ENCODE measurements at regions not wholly inside any gene's neighbourhood (a gene's known extent, or its start where the extent isn't known, plus 50 kb on each side); places are given as distances from the start of the nearest gene placed in this dataset.

DNA sequence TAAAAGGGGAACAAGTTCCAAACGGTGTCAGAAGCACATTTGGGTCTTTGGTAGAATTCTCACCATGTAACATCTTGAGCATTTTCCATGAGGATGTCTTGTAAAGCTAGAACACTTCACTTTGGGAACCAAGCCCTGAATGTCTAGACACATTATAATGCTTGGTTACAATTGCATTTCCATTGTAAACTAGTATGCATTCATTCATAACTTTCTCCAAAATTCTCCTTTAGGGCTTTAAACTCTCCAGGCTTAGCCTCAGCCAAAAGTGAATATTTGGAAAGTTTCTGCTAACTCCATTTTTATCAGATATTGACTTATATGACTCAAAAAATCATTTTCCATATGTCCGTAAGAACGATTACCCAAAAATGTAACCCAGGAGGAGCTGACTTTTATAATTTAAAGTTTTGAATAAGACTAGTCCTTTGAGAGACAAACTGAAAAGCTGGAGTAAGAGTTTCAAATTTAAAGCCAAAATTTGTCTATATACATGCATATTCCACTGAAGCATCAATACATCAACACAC, 1170.4 kb downstream of the EFNB2 start:
- intact Hi-C loops (cut with micrococcal nuclease) (no loop called here), dilution Hi-C loops (cut with HindIII; ENCODE audit: low sequenced_read_pairs, unreplicated experiment) (no loop called here), in situ Hi-C loops (cut with MboI; ENCODE audit: low sequenced_read_pairs) (no loop called here)
- Histone ChIP-seq H3K4ac (ENCODE audit: low read depth, low read length) (no peak overlapping the region), H3K9ac (ENCODE audit: low read depth, low read length) (no peak overlapping the region), H4K91ac (ENCODE audit: insufficient read depth, low read depth, low read length) (no peak overlapping the region), H3K27me3 (ENCODE audit: control insufficient read depth, insufficient read depth, low read length) (no peaks in the 10 kb centered on the region), H2AK5ac (ENCODE audit: low read depth, low read length) (no peak overlapping the region), H2BK15ac (ENCODE audit: low read depth, low read length) (no peak overlapping the region), H3K4me2 (ENCODE audit: low read depth, low read length) (no peak overlapping the region), H3K9me1 (ENCODE audit: insufficient read depth, low read length) (no peaks in the 10 kb centered on the region; the same call in 1 of the 2 replicates), H4K8ac (ENCODE audit: low read depth in 2 of 2, low read length in 2 of 2) (no peak overlapping the region), H3K23ac (ENCODE audit: low read depth, low read length) (no peak overlapping the region), H2AFZ (replicated peaks; ENCODE audit: low read length, poor library complexity) (no peak overlapping the region), H3K4me3 (ENCODE audit: insufficient read depth, low read depth, low read length) (no peak overlapping the region), H3K18ac (ENCODE audit: low read depth, low read length) (no peak overlapping the region), H3K14ac (replicated peaks; ENCODE audit: low read depth, low read length) (no peak overlapping the region), H3K9me3 (ENCODE audit: control insufficient read depth, insufficient read depth, low read length) (no peaks in the 10 kb centered on the region), H2BK5ac (ENCODE audit: low read depth, low read length, poor library complexity, severe bottlenecking) (no peak overlapping the region), H3K27ac (ENCODE audit: insufficient read depth, low read length) (no peak overlapping the region), H3K56ac (ENCODE audit: extremely low read depth, insufficient read depth, low read length) (no peak overlapping the region), H4K5ac (ENCODE audit: low read depth, low read length) (no peak overlapping the region), H2AK9ac (replicated peaks; ENCODE audit: low read depth, low read length, poor library complexity) (no peak overlapping the region), H3K36me3 (ENCODE audit: control insufficient read depth, insufficient read depth, low read length) (no peaks in the 10 kb centered on the region), H3K79me1 (ENCODE audit: low read depth in 1 of 2, low read length in 2 of 2) (no peaks in the 10 kb centered on the region), H2BK120ac (ENCODE audit: low read depth, low read length) (no peak overlapping the region), H3K4me1 (ENCODE audit: control insufficient read depth, insufficient read depth, low read length) (no peaks in the 10 kb centered on the region), H2BK20ac (ENCODE audit: low read depth, low read length) (no peak overlapping the region), H4K20me1 (ENCODE audit: insufficient read depth, low read length) (no peaks in the 10 kb centered on the region)
- no TSS peak for BruUV-seq (replicated peaks)
- whole genome bisulfite sequencing, 2 experiments (ENCODE audit: extremely low coverage in 2 of 2, insufficient read length in 1 of 2): no CpG with 5 or more reads among the region's 3 CpGs
- POLR2A ChIA-PET (ENCODE audit: unreplicated experiment): no interaction called here
- CTCF ChIA-PET: interaction anchor here (0.6 to 1.1 kb wide), 3 partner anchors 13 to 35 kb away, joined by 3 to 4 read pairs (median 3); no protein-coding TSS in a partner anchor
- DNase-seq (no peak), ATAC-seq (ENCODE audit: low read depth) (no peak)
- TF ChIP-seq USF2 (IDR thresholded peaks at IDR 0.05; ENCODE audit: low read depth, low read length): no peak
- no peak for TF ChIP-seq FOS (IDR thresholded peaks at IDR 0.05; ENCODE audit: low read depth, low read length)
- TF ChIP-seq MAZ (IDR thresholded peaks at IDR 0.05; ENCODE audit: borderline replicate concordance, low read depth, low read length): no peak
- no peak for TF ChIP-seq BHLHE40 (IDR thresholded peaks at IDR 0.05; ENCODE audit: low read depth, low read length)
- no peak for TF ChIP-seq CHD1 (IDR thresholded peaks at IDR 0.05; ENCODE audit: low read depth, low read length)
- no peak for TF ChIP-seq NFE2L2 (IDR thresholded peaks at IDR 0.05; ENCODE audit: low read depth, low read length)
- no peak for TF ChIP-seq MAFK (IDR thresholded peaks at IDR 0.05; ENCODE audit: low read depth, low read length)
- TF ChIP-seq MXI1 (IDR thresholded peaks at IDR 0.05; ENCODE audit: borderline replicate concordance, low read depth, low read length): no peak
- TF ChIP-seq POLR2A (IDR thresholded peaks at IDR 0.05; ENCODE audit: low read depth, low read length): no peak
- TF ChIP-seq RCOR1 (IDR thresholded peaks at IDR 0.05; ENCODE audit: insufficient replicate concordance, low read length): no peak
- TF ChIP-seq, protein P1, sequence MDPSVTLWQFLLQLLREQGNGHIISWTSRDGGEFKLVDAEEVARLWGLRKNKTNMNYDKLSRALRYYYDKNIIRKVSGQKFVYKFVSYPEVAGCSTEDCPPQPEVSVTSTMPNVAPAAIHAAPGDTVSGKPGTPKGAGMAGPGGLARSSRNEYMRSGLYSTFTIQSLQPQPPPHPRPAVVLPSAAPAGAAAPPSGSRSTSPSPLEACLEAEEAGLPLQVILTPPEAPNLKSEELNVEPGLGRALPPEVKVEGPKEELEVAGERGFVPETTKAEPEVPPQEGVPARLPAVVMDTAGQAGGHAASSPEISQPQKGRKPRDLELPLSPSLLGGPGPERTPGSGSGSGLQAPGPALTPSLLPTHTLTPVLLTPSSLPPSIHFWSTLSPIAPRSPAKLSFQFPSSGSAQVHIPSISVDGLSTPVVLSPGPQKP (IDR thresholded peaks at IDR 0.05; ENCODE audit: borderline replicate concordance, low read depth, low read length): no peak
- TF ChIP-seq, protein P2, sequence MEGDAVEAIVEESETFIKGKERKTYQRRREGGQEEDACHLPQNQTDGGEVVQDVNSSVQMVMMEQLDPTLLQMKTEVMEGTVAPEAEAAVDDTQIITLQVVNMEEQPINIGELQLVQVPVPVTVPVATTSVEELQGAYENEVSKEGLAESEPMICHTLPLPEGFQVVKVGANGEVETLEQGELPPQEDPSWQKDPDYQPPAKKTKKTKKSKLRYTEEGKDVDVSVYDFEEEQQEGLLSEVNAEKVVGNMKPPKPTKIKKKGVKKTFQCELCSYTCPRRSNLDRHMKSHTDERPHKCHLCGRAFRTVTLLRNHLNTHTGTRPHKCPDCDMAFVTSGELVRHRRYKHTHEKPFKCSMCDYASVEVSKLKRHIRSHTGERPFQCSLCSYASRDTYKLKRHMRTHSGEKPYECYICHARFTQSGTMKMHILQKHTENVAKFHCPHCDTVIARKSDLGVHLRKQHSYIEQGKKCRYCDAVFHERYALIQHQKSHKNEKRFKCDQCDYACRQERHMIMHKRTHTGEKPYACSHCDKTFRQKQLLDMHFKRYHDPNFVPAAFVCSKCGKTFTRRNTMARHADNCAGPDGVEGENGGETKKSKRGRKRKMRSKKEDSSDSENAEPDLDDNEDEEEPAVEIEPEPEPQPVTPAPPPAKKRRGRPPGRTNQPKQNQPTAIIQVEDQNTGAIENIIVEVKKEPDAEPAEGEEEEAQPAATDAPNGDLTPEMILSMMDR (conservative IDR thresholded peaks at IDR 0.05; ENCODE audit: low read depth, low read length): no peak
- no peak for TF ChIP-seq CEBPB (IDR thresholded peaks at IDR 0.05; ENCODE audit: low read depth, low read length)
- TF ChIP-seq SMC3 (IDR thresholded peaks at IDR 0.05; ENCODE audit: low read depth, low read length): no peak
- no peak for TF ChIP-seq RFX5 (IDR thresholded peaks at IDR 0.05; ENCODE audit: low read depth, low read length)
- no peak for TF ChIP-seq RAD21 (IDR thresholded peaks at IDR 0.05; ENCODE audit: low read length)

Measured in IMR-90 (cell line).